Amniotic epithelial cell (primary cell): ENCODE measurements at regions not wholly inside any gene's neighbourhood (a gene's known extent, or its start where the extent isn't known, plus 50 kb on each side); places are given as distances from the start of the nearest gene placed in this dataset.

Experiments used
- DNase-seq: peaks from one replicate; pipeline ENCODE4 v3.0.0-alpha.2; 2010; ENCODE audit warnings: low read depth

GRCh38 chr6:41404182-41404845 lies 68.9 kb downstream of the NCR2 start:
- no peak for DNase-seq

GRCh38 chr6:41405941-41406727 lies 70.7 kb downstream of the NCR2 start:
- DNase-seq: no peak

- no peak for DNase-seq
These were observed 71.5 kb downstream of the NCR2 start for GRCh38 chr6:41406728-41407489.

- DNase-seq: no peak
These were observed 73.2 kb downstream of the NCR2 start for GRCh38 chr6:41408576-41408975.

GRCh38 chr6:41408982-41409381 lies 73.6 kb downstream of the NCR2 start:
- no peak for DNase-seq

GRCh38 chr6:41409489-41409888 lies 74.1 kb downstream of the NCR2 start:
- DNase-seq: no peak

- no peak for DNase-seq
These were observed 76.6 kb downstream of the NCR2 start for GRCh38 chr6:41411961-41412360.

GRCh38 chr6:41413250-41413649 lies 77.8 kb downstream of the NCR2 start:
- no peak for DNase-seq

- DNase-seq: no peak
These were observed 81.1 kb downstream of the NCR2 start for GRCh38 chr6:41416501-41416837.

GRCh38 chr6:41418741-41419140 lies 83.3 kb downstream of the NCR2 start:
- DNase-seq: no peak

GRCh38 chr6:41419385-41419784 lies 84.0 kb downstream of the NCR2 start:
- DNase-seq: no peak

GRCh38 chr6:41420186-41420585 lies 84.8 kb downstream of the NCR2 start:
- no peak for DNase-seq

GRCh38 chr6:41422161-41422560 lies 86.8 kb downstream of the NCR2 start:
- no peak for DNase-seq

GRCh38 chr6:41423002-41423401 lies 87.6 kb downstream of the NCR2 start:
- no peak for DNase-seq

- peak; percentile 58 for DNase-seq
These were observed 89.1 kb downstream of the NCR2 start for GRCh38 chr6:41424370-41425058.

- no peak for DNase-seq
These were observed 90.1 kb downstream of the NCR2 start for GRCh38 chr6:41425511-41425910.

- DNase-seq: no peak
These were observed 91.0 kb downstream of the NCR2 start for GRCh38 chr6:41426438-41426851.

GRCh38 chr6:41426888-41427641 lies 91.7 kb downstream of the NCR2 start:
- no peak for DNase-seq

GRCh38 chr6:41427642-41428335 lies 92.4 kb downstream of the NCR2 start:
- DNase-seq: no peak

- DNase-seq: no peak
These were observed 93.1 kb downstream of the NCR2 start for GRCh38 chr6:41428336-41428995.
